ENCODE measurements at regions not wholly inside any gene's neighbourhood (a gene's known extent, or its start where the extent isn't known, plus 50 kb on each side); places are given as distances from the start of the nearest gene placed in this dataset.

- Histone ChIP-seq H2AFZ (ENCODE audit: low read depth, low read length, severe bottlenecking) (no peak overlapping the region), H3K27me3 (ENCODE audit: low read length) (no peaks in the 10 kb centered on the region), H3K9me3 (ENCODE audit: insufficient read depth, low read length) (no peaks in the 10 kb centered on the region), H3K9me2 (replicated peaks; ENCODE audit: insufficient read depth, low read length) (no peaks in the 10 kb centered on the region), H3F3A (ENCODE audit: insufficient read depth) (no peaks in the 10 kb centered on the region), H3K9ac (ENCODE audit: low read length) (no peak overlapping the region), H3K27ac (ENCODE audit: low read depth, low read length) (no peak overlapping the region), H4K20me1 (ENCODE audit: low read depth, low read length) (no peaks in the 10 kb centered on the region), H3K36me3 (ENCODE audit: low read length) (no peaks in the 10 kb centered on the region), H3K79me2 (ENCODE audit: insufficient read depth, low read length) (no peaks in the 10 kb centered on the region), H3K4me3 (ENCODE audit: insufficient read depth, low read length, poor library complexity, severe bottlenecking) (no peak overlapping the region), H3K4me2 (ENCODE audit: low read depth, low read length, poor library complexity, severe bottlenecking) (no peak overlapping the region)
- no peak for TF ChIP-seq EZH2phosphoT487 (conservative IDR thresholded peaks at IDR 0.05; ENCODE audit: low read length)
- no peak for TF ChIP-seq CTCF (IDR thresholded peaks at IDR 0.05; ENCODE audit: insufficient read depth, low read length, poor library complexity, severe bottlenecking)
These were observed 313.0 kb downstream of the TEX29 start for GRCh38 chr13:111633401-111633800.

- H3K9me2 ChIP-seq (replicated peaks; ENCODE audit: insufficient read depth, low read length) = no peaks in the 10 kb centered on the region
- H3K27ac ChIP-seq (ENCODE audit: low read depth, low read length) = no peak overlapping the region
These were observed 314.0 kb downstream of the TEX29 start for GRCh38 chr13:111634410-111634809.

GRCh38 chr13:111636271-111636670, 315.8 kb downstream of the TEX29 start:
- no peaks in the 10 kb centered on the region for H3K36me3 ChIP-seq (ENCODE audit: low read length)
- no peak overlapping the region for H3K4me3 ChIP-seq (ENCODE audit: insufficient read depth, low read length, poor library complexity, severe bottlenecking)
- H3K9me3 ChIP-seq (ENCODE audit: insufficient read depth, low read length) = no peaks in the 10 kb centered on the region
- no peak overlapping the region for H3K9ac ChIP-seq (ENCODE audit: low read length)
- H3F3A ChIP-seq (ENCODE audit: insufficient read depth) = no peaks in the 10 kb centered on the region
- TF ChIP-seq EZH2phosphoT487 (conservative IDR thresholded peaks at IDR 0.05; ENCODE audit: low read length) = no peak
- no peak for TF ChIP-seq CTCF (IDR thresholded peaks at IDR 0.05; ENCODE audit: insufficient read depth, low read length, poor library complexity, severe bottlenecking)
- H3K27ac ChIP-seq (ENCODE audit: low read depth, low read length) = no peak overlapping the region
- H3K27me3 ChIP-seq (ENCODE audit: low read length) = no peaks in the 10 kb centered on the region
- H3K9me2 ChIP-seq (replicated peaks; ENCODE audit: insufficient read depth, low read length) = no peaks in the 10 kb centered on the region
- no peaks in the 10 kb centered on the region for H3K79me2 ChIP-seq (ENCODE audit: insufficient read depth, low read length)
- H3K4me2 ChIP-seq (ENCODE audit: low read depth, low read length, poor library complexity, severe bottlenecking) = no peak overlapping the region
- no peak overlapping the region for H2AFZ ChIP-seq (ENCODE audit: low read depth, low read length, severe bottlenecking)
- no peaks in the 10 kb centered on the region for H4K20me1 ChIP-seq (ENCODE audit: low read depth, low read length)

More at GRCh38 chr13:111634410-111634809, 314.0 kb downstream of the TEX29 start:
- Histone ChIP-seq H3K27me3 (ENCODE audit: low read length) (no peaks in the 10 kb centered on the region), H3K9me3 (ENCODE audit: insufficient read depth, low read length) (no peaks in the 10 kb centered on the region), H3K4me2 (ENCODE audit: low read depth, low read length, poor library complexity, severe bottlenecking) (no peak overlapping the region), H3K9ac (ENCODE audit: low read length) (no peak overlapping the region), H3F3A (ENCODE audit: insufficient read depth) (no peaks in the 10 kb centered on the region), H3K79me2 (ENCODE audit: insufficient read depth, low read length) (no peaks in the 10 kb centered on the region), H4K20me1 (ENCODE audit: low read depth, low read length) (no peaks in the 10 kb centered on the region), H3K4me3 (ENCODE audit: insufficient read depth, low read length, poor library complexity, severe bottlenecking) (no peak overlapping the region), H2AFZ (ENCODE audit: low read depth, low read length, severe bottlenecking) (no peak overlapping the region), H3K36me3 (ENCODE audit: low read length) (no peaks in the 10 kb centered on the region)
- TF ChIP-seq CTCF (IDR thresholded peaks at IDR 0.05; ENCODE audit: insufficient read depth, low read length, poor library complexity, severe bottlenecking) = no peak
- TF ChIP-seq EZH2phosphoT487 (conservative IDR thresholded peaks at IDR 0.05; ENCODE audit: low read length) = no peak
